HG02943 (cell line): ENCODE measurements at regions not wholly inside any gene's neighbourhood (a gene's known extent, or its start where the extent isn't known, plus 50 kb on each side); places are given as distances from the start of the nearest gene placed in this dataset.
"Not testable (repeated sequence)": the region's sequence is repeated elsewhere in the genome, so short reads cannot be mapped to it uniquely, and the experiment has no call there.

ENCODE experiments used
- ATAC-seq: cut with Tn5 transposase; IDR thresholded peaks from one replicate; pipeline ENCODE4 v1.9.1; 2021; ENCODE audit warnings: mild to moderate bottlenecking, low read depth, moderate library complexity; ENCODE audit not compliant: unreplicated experiment

DNA sequence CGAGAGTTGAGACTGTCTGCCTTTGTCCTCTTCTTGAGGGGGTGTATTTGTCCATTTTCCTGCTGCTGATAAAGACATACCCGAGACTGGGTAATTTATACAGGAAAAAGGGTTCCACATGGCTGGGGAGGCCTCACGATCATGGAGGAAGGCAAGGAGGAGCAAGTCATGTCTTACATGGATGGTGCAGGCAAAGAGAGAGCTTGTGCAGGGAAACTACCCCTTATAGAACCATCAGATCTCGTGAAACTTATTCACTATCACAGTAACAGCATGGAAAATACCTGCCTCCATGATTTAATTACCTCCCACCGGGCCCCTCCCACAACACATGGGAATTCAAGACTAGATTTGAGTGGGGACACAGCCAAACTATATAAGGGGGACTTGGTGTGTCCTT is 338.2 kb upstream of the TNRC6C start:
- no peak for ATAC-seq

DNA sequence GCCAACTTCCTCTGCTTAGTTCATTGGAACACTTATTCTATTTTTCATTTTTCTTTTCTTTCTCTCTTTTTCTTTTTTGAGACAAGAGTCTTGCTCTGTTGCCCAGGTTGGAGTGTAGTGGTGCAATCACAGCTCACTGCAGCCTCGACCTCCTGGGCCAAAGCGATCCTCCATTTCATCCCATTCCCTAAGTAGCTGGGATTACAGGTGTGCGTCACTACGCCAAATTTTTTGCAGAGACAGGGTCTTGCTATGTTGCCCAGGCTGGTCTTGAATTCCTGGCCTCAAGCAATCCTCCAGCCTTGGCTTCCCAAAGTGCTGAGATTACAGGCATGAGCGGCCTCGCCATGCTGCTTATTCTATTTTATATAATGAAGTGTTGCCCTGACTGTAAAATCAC is 336.4 kb upstream of the TNRC6C start:
- ATAC-seq: not testable (repeated sequence)

DNA sequence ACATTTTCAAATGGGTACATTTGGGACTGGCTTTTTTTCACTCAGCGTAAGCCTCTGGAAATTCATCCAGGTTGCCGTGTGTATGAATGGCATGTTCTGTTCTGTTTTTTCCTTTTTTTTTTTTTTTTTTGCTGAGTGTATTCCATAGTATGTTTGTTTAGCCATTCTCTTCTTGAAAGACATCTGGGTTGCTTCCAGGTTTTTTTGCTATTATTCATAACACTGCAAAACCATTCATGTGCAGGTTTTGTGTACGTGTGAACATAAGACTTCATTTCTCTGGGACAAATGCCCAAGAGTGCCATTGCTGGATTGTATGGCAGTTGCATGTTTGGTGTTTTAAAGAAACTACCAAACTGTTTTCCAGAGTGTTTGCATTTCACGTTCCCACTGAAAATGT is 335.9 kb upstream of the TNRC6C start:
- ATAC-seq: no peak

DNA sequence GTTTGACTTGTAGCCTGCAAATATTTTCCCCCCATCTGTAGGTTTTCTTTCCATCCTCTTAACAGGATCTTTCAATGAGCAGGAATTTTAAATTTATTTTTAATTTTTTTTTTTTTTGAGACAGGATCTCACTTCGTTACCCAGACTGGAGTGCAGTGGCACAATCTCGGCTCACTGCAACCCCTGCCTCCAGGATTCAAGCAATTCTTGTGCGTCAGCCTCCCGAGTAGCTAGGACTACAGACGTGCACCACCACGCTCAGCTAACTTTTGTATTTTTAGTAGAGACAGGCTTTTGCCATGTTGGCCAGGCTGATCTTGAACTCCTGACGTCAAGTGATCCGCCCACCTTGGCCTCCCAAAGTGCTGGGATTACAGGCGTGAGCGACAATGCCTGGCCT is 335.2 kb upstream of the TNRC6C start:
- ATAC-seq: not testable (repeated sequence)

DNA sequence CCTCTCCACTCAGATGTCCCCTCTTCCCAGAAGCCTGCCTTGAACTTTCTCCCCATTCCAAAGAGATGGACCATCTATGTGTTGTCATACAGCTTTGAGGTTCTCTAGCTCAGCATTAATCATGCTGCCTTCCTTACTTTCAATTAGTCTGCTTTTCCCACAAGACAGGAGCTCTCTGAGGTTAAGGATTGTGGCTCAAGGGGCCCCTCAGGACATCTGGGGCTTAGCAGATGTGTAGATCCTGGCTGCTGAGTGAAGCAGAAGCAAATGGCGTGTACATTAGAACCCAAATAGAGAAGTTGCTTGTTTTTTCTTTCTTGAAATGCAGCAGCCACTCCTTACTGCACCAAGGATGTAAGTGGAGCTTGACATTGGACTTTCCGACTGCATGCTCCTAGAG is 330.5 kb upstream of the TNRC6C start:
- no peak for ATAC-seq

DNA sequence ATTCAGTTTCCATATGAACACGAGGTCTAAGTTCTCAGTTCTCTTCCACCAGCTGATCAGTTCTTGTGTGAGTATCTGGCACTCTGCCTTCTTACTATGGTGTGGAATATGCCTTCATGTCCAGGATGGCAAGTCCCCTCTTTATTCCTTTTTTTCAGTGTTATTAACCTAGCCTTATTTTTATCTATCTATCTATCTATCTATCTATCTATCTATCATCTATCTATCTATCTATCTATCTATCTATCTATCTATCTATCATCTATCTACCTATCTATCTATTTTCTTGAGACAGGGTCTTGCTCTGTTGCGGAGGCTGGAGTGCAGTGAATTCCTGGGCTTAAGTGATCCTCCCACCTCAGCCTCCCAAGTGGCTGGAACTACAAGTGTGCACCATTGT is 329.2 kb upstream of the TNRC6C start:
- ATAC-seq: not testable (repeated sequence)

DNA sequence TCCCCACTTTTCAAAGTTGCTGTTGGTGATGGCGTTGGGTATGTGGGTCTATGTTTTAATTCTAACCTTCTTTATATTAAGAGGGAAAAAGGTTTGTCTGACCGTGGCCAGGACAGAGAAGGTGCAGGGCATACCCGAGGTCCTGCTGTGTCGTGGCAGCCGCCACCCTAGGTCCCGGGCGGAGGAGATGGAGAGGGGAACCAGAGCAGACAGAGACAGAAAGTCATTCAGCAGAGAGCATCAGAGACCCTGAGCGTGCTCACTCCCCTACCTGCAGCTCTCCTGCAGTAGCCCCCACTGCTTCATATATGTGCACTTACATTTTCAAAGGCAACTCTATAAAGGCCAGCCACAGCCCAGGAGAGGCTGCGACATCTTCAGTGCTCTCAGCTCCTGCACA is 327.2 kb upstream of the TNRC6C start:
- ATAC-seq: no peak

DNA sequence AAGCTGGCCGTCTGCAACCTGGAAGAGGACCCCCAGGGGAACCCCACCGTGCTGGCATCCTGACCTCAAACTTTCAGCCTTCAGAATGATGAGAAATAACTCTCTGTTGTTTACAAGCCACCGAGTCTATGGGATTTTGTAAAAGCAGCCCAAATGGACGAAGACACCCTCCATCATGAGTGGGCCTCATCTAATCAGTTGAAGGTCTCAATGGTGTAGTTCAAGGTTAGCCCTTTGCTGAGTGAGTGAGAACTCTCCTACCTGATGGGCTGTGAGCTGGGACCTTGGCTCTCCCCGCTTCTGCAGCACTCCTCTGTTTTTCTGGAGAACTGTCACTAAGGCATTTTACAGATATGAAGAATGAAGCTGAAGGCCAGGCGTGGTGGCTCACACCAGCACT is 325.9 kb upstream of the TNRC6C start:
- no peak for ATAC-seq

DNA sequence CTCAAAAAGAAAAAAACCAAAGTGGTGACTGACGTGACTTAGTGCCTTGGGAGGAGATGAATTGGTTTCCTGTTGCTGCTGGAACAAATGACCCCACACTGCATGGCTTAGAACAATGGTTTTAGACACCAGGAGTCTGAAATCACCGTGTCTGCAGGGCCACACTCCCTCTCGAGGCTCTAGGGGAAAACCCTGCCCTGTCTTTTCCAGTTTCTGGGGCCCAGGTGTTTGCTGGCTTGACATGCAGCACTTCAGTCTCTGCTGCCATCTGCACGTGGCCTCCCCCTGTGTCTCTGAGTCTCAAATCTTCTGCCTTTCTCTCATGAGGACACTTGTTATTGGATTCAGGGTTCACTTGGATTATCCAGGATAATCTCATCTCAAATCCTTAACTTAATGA is 323.8 kb upstream of the TNRC6C start:
- no peak for ATAC-seq

DNA sequence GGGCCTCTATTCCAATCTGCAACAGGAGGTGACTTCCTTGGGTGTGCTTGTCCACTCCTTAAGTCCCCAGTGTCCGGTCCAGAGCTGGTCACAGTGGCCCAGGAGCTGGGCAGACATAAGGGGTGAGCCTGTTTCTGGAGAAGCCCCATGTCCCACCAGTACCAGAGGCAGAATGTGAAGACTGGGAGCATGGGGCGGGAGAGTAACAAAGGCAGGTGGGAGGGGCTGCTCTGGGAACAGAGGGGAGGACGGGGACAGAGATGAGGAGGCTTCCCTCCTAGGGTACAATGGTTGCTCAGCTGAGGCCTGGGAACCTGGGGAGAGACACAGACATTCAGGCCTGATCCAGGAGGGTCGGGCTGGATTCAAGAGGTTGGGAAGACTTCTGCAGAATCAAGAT is 323.3 kb upstream of the TNRC6C start:
- ATAC-seq: no peak

DNA sequence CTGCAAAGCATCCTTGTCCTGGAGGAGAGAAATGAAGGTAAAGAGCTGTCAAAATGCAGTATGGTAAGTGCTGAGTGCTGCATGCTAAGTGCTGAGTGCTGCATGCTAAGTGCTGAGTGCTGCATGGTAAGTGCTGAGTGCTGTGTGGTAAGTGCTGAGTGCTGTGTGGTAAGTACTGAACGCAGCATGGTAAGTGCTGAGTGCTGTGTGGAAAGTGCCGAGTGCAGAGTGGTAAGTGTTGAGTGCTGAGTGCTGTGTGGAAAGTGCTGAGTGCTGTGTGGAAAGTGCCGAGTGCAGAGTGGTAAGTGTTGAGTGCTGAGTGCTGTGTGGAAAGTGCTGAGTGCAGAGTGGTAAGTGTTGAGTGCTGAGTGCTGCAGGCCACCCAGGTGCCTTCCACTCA is 322.7 kb upstream of the TNRC6C start:
- ATAC-seq: not testable (repeated sequence)

DNA sequence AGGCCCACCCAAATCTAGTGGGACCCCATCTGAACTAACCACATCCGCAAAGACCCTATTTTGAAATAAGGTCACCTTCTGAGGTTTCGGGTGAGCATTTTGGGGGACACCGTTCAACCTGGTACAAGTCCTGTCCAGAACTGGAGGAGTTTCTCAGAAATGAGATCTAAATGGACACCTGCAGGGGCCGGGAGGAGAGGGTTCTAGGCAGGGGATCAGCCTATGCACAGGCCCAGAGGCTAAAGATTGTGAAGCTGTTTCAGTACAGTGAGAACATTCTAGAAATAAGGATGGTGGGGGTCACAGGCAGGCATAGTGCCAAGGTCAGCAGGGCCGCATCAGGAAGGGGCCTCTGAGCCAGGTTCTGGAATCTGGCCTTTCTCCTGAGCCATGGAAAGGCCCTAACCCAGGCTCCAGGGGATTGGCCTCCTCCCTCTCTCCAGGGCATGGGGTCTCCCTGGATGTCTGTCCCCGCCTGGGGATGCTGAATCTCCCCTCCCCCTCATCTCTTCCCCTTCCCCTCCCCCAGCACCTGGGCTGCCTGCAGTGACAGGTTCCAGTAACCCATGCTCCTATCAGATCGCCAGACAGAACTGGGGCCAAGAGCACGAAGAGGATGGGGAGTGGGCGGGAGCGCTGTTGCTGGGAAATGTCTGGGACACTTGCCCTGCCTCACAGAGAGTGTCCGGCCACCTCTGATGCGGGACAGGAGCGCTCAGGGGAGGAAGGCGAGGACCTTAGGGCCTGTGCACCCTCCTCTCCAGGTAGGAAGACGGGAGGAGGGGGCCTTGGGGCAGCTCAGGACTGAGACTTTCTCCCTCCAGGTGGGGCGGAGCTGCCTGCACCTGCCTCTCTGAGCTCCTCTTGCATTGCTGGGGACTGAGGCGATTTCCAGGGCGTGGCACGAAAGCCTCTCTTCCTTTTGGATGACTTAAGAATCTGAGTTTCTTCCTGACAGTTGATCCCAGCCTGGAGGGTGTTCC is 321.4 kb upstream of the TNRC6C start:
- no peak for ATAC-seq

DNA sequence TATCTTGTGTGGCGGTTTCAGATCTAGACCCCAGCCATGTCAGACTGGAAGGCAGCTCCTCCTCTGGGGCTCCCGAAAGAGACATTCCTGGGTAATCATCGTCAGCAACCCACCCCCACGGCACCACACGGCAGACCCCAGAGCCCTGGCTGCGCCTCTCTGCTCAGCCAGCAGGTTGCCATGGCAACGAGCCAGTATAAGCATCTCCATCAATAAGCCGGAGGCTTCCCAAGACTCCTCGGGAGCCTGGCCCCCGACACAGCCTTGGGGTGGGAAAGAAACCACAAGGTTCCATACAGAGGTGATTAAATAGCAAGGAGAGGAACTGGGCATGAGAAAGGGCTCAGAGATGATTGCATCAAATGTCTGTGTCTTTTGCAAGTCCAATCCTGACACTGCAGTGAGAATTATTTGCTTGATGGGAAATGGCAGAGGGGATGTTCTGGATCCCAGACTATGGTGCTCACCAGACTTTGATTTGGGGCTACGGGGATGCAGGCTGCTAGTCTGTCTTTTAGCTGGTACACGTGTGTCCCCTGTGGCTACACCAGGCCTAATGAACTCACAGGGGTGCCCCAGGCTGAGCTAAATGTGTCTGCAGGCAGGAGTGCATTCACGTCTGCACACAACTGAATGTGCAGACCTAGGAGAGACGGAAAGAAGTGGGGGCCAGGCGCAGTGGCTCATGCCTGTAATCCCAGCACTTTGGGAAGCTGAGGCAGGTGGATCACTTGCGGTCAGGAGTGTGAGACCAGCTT is 320.5 kb upstream of the TNRC6C start:
- no peak for ATAC-seq

DNA sequence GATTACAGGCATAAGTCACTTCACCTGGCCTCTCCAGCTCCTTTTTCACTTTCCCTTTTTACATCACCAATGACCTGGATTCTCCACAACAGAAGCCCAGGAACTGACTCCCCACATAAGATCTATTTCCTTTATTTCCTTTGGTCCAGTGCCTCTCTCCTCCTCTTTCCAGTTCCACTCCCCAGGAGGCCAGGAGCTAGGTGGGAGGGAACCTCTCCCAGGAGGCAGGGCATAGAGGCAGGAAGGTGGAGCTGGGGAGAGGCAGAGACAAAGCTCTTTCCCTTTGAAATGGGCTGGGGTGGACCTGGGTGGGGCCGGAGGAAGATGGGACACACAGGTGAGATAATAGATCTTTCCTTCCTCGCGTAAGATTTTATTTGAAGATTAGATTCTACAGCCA is 318.3 kb upstream of the TNRC6C start:
- no peak for ATAC-seq

DNA sequence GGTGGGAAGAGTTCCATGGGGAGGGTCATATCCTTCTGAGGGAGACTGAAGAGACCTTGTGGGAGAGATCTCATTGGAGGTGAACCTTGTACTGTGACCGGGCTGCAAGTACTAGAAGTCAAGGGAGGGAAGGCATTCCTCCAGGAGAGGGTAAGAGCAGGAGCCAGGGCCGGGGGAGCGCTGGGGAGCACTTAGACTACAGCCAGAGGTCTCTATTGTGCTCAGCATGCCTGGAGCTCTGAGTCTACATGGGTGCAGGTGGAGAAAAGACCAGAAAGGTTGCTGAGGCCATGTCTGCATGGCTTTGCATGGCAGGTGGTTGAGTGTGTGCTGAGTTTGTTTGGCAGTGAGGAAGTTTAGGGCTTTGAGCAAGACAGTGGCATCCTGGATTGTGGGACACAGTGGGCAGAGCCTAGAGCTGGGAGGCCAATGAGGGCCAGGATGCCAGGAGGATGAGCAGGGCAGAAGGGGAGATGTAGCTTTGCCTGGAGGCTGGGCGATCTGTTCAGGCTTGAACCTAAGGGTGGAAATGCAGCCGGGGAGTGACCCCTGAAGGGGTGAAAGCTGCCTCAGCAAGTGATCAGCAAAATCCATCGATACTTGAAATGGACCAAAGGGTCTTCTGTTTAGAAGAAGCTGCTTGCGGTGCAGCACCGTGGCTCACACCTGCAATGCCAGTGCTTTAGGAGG is 317.4 kb upstream of the TNRC6C start:
- no peak for ATAC-seq

DNA sequence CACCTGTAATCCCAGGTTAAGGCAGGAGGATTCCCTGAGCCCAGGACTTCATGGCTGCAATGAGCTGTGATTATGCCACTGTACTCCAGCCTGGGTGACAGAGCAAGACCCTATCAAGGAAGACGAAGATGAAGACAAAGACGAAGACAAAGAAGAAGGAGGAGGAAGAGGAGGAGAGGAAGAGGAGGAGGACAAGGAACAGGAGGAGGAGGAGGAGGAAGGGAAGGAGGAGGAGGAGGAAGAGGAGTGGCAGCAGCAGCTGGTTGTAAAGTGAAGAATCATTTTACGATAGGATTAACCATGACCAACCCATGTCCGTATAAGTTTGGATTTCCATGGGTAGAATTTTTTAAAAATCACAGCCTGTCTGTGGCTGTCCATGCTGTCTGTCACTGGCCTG is 316.8 kb upstream of the TNRC6C start:
- ATAC-seq: no peak

DNA sequence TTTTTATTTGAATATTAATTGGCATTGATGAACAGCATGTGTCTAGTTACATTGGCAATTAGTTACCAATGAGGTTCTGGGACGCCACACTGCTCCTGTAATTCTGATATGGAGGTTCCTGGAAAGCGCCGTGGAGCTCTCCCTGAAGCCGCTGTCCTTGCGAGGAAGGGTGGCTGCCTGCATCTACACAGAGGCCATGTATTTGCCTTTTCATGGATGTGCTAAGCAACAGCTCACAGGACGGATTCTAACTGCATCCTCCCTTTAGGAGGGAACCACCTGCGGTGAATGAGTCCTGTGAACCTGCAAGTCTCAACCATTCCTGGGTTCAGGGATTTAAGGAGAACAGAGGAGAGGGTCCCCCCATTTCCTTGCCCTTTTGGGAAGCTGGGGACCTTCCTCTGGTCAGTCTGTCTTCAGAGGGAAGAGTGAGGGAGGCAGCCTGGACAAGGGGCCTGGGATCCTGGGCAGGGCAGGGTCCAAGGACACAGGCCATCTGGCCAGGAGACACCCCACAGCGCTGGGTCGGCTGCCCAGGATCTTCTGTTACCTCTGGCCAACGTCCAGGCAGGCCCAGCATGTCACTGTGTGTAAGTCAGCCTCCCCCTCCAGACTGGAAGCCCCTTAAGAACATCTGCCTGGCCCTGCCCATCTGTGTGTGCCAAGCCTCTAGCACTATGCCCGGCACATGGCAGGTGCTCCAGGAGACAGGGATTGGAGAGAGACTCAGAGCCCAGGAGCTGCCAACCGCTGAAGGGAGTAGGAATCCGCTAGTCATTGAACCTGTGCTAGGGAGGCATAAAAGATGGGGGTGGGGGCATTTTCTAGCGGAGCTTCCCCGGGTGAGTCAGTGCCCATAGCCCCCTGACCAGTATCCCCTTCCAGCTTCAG is 314.1 kb upstream of the TNRC6C start:
- no peak for ATAC-seq

DNA sequence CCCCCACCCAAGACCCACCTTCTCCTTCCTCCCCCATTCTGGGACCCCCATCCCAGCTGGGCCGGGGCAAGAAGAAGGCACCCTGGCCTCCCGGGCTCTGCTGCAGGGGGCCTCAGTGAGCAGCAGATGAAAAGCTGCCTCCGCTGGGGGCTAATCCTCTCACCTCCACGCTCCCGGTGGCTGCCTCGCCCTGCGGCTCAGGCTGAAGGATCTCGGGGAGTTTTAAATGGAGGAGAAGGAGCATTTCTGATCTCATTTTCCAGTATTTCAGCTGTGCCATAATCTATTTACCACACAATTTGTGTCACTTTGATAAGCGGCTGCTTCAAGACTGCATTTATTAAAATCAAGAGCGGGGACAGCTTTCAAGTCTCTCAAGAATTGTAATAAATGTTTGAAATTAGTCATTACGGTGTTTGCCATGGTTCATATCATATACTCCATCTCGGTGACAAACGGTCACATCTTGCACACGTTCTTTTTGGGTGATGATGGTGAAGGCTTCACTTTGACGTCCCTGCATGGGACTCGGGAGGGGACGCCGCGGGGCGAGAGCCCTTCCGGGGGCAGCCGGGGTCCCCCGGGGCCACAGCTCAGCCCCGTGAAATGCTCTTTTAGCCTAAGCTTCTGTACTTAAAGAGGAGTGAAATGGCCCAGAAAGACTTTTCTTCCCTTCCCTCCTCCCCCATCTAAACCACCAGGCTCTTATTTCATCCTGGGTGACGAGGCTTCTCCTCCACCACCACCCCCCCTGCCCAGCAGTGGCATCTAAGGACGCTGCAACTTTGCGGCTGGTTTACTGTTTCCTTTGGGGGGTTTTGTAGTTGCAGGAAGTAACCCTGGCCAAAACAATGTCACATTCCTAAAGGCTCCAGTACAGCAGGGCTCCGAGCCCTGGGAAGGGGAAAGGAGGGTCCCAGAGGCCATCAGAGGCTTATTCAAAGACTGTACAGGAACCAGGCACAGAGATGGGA is 313.1 kb upstream of the TNRC6C start:
- ATAC-seq: no peak

DNA sequence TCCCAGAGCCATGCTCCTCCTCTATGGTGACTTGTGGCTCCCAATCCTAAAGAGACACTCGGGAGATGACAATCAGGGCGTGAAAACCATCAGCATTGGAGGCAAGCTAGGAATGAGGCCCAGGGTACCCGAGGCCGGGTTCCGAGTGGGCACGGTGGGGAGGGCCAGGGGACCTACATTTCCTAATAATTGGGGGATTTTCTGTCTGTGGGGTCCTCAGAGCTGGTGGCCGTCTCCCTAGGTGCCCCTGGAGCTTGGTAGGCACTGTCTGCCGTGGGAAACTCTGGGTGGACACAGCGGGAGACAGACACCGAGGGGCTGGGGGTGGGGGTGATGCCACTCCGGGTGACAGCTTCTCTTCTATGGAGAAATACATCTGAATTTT is 312.5 kb upstream of the TNRC6C start:
- no peak for ATAC-seq
